ENCODE measurements at regions not wholly inside any gene's neighbourhood (a gene's known extent, or its start where the extent isn't known, plus 50 kb on each side); places are given as distances from the start of the nearest gene placed in this dataset.

- no peak overlapping the region for H3K4me3 ChIP-seq (ENCODE audit: low read depth in 1 of 2, low read length in 2 of 2)
- no peak for ATAC-seq (ENCODE audit: insufficient read depth, low read depth)
- no peaks in the 10 kb centered on the region for H3K4me1 ChIP-seq (ENCODE audit: insufficient read depth, low read length)
Observed at GRCh38 chr18:78579854-78580577, 399.6 kb upstream of the SALL3 start.

GRCh38 chr18:78580835-78581339 is 398.7 kb upstream of the SALL3 start:
- Histone ChIP-seq H3K27ac (ENCODE audit: low read length) (no peak overlapping the region), H3K4me1 (ENCODE audit: insufficient read depth, low read length) (no peaks in the 10 kb centered on the region), H3K27me3 (ENCODE audit: insufficient read depth, low read length, poor library complexity) (no peaks in the 10 kb centered on the region), H4K20me1 (ENCODE audit: insufficient read depth, low read length) (no peaks in the 10 kb centered on the region), H3K79me2 (ENCODE audit: insufficient read depth, low read length) (no peaks in the 10 kb centered on the region), H3K36me3 (ENCODE audit: insufficient read depth, low read length) (no peaks in the 10 kb centered on the region), H3K4me3 (ENCODE audit: low read depth in 1 of 2, low read length in 2 of 2) (no peak overlapping the region), H3K9me3 (ENCODE audit: insufficient read depth, low read length, severe bottlenecking) (no peaks in the 10 kb centered on the region), H2AFZ (ENCODE audit: low read depth, low read length) (no peak overlapping the region), H3K9ac (ENCODE audit: low read depth, low read length) (no peak overlapping the region), H3K4me2 (ENCODE audit: insufficient read depth, low read length) (no peak overlapping the region)
- no peak for DNase-seq
- ATAC-seq (ENCODE audit: insufficient read depth, low read depth), result no peak
- TF ChIP-seq EZH2 (IDR thresholded peaks at IDR 0.05; ENCODE audit: borderline replicate concordance, low read depth, low read length, severe bottlenecking), result no peak
- peak; percentile 14 for TF ChIP-seq CTCF (IDR thresholded peaks at IDR 0.05; ENCODE audit: borderline replicate concordance, extremely low read depth, low read length, poor library complexity, severe bottlenecking)

More at GRCh38 chr18:78579854-78580577, 399.6 kb upstream of the SALL3 start:
- no peaks in the 10 kb centered on the region for H3K27me3 ChIP-seq (ENCODE audit: insufficient read depth, low read length, poor library complexity)
- H4K20me1 ChIP-seq (ENCODE audit: insufficient read depth, low read length), result no peaks in the 10 kb centered on the region
- DNase-seq, result no peak
- H3K36me3 ChIP-seq (ENCODE audit: insufficient read depth, low read length), result no peaks in the 10 kb centered on the region
- H3K9ac ChIP-seq (ENCODE audit: low read depth, low read length), result no peak overlapping the region
- no peaks in the 10 kb centered on the region for H3K79me2 ChIP-seq (ENCODE audit: insufficient read depth, low read length)
- no peaks in the 10 kb centered on the region for H3K9me3 ChIP-seq (ENCODE audit: insufficient read depth, low read length, severe bottlenecking)
- no peak overlapping the region for H3K4me2 ChIP-seq (ENCODE audit: insufficient read depth, low read length)
- H3K27ac ChIP-seq (ENCODE audit: low read length), result no peak overlapping the region
- H2AFZ ChIP-seq (ENCODE audit: low read depth, low read length), result no peak overlapping the region
- TF ChIP-seq EZH2 (IDR thresholded peaks at IDR 0.05; ENCODE audit: borderline replicate concordance, low read depth, low read length, severe bottlenecking) (no peak), CTCF (IDR thresholded peaks at IDR 0.05; ENCODE audit: borderline replicate concordance, extremely low read depth, low read length, poor library complexity, severe bottlenecking) (no peak)

GRCh38 chr18:78582181-78582709 is 397.4 kb upstream of the SALL3 start:
- DNase-seq (peak; percentile 1), ATAC-seq (ENCODE audit: insufficient read depth, low read depth) (no peak)
- Histone ChIP-seq H3K27me3 (ENCODE audit: insufficient read depth, low read length, poor library complexity) (no peaks in the 10 kb centered on the region), H3K4me2 (ENCODE audit: insufficient read depth, low read length) (no peak overlapping the region), H3K36me3 (ENCODE audit: insufficient read depth, low read length) (no peaks in the 10 kb centered on the region), H3K9me3 (ENCODE audit: insufficient read depth, low read length, severe bottlenecking) (no peaks in the 10 kb centered on the region), H3K79me2 (ENCODE audit: insufficient read depth, low read length) (no peaks in the 10 kb centered on the region), H2AFZ (ENCODE audit: low read depth, low read length) (no peak overlapping the region), H3K27ac (ENCODE audit: low read length) (no peak overlapping the region), H4K20me1 (ENCODE audit: insufficient read depth, low read length) (no peaks in the 10 kb centered on the region), H3K4me1 (ENCODE audit: insufficient read depth, low read length) (no peaks in the 10 kb centered on the region), H3K9ac (ENCODE audit: low read depth, low read length) (no peak overlapping the region), H3K4me3 (ENCODE audit: low read depth in 1 of 2, low read length in 2 of 2) (no peak overlapping the region)
- no peak for TF ChIP-seq CTCF (IDR thresholded peaks at IDR 0.05; ENCODE audit: borderline replicate concordance, extremely low read depth, low read length, poor library complexity, severe bottlenecking)
- no peak for TF ChIP-seq EZH2 (IDR thresholded peaks at IDR 0.05; ENCODE audit: borderline replicate concordance, low read depth, low read length, severe bottlenecking)

Measured in DND-41 (cell line).